SK-N-MC (cell line): ENCODE measurements at regions not wholly inside any gene's neighbourhood (a gene's known extent, or its start where the extent isn't known, plus 50 kb on each side); places are given as distances from the start of the nearest gene placed in this dataset.
A peak's percentile ranks its signal among the peaks of the same experiment; 100 is the strongest.
"Not testable (repeated sequence)": the region's sequence is repeated elsewhere in the genome, so short reads cannot be mapped to it uniquely, and the experiment has no call there.

ENCODE experiments used
- DNase-seq: peaks from one replicate; pipeline ENCODE4 v3.0.0-alpha.2; 2011; ENCODE audit warnings: low read depth, low spot score
- H3K27ac ChIP-seq: fragments of 200-600 bp; sonication (generic); 2 replicates; pipeline ENCODE4 v1.5.1; 2016; ENCODE audit warnings: mixed run types
- H3K36me3 ChIP-seq: fragments of 200-600 bp; sonication (generic); 2 replicates; pipeline ENCODE4 v1.6.1; 2017; ENCODE audit warnings: antibody characterized with exemption, low read length, mixed read lengths; ENCODE audit not compliant: insufficient read depth
- H3K4me3 ChIP-seq: fragments of 200-600 bp; sonication (generic); 2 replicates; pipeline ENCODE4 v1.5.1; 2016
- H3K9ac ChIP-seq: fragments of 200-600 bp; sonication (generic); 2 replicates; pipeline ENCODE4 v1.8.0; 2017; ENCODE audit warnings: mixed run types, mixed read lengths; ENCODE audit not compliant: insufficient read length
- H3K9me3 ChIP-seq: fragments of 200-600 bp; sonication (generic); 2 replicates; pipeline ENCODE4 v1.6.1; 2017; ENCODE audit warnings: low read depth, mild to moderate bottlenecking, antibody characterized with exemption, low read length, moderate library complexity, mixed read lengths
- EZH2 ChIP-seq: fragments of 200-600 bp; sonication (generic); IDR thresholded peaks from one replicate; pipeline ENCODE4 v1.6.1; 2017; ENCODE audit warnings: antibody characterized with exemption
- FOXP2 ChIP-seq: optimal IDR thresholded peaks from 2 replicates; pipeline ENCODE3; 2011; ENCODE audit warnings: mild to moderate bottlenecking, moderate library complexity; ENCODE audit not compliant: insufficient read depth; ENCODE audit errors: extremely low read length, control extremely low read depth
- POLR2AphosphoS5 ChIP-seq: IDR thresholded peaks from 2 replicates; pipeline ENCODE4 v1.6.1; 2012; ENCODE audit warnings: mild to moderate bottlenecking, low read depth, low read length, borderline replicate concordance

DNA sequence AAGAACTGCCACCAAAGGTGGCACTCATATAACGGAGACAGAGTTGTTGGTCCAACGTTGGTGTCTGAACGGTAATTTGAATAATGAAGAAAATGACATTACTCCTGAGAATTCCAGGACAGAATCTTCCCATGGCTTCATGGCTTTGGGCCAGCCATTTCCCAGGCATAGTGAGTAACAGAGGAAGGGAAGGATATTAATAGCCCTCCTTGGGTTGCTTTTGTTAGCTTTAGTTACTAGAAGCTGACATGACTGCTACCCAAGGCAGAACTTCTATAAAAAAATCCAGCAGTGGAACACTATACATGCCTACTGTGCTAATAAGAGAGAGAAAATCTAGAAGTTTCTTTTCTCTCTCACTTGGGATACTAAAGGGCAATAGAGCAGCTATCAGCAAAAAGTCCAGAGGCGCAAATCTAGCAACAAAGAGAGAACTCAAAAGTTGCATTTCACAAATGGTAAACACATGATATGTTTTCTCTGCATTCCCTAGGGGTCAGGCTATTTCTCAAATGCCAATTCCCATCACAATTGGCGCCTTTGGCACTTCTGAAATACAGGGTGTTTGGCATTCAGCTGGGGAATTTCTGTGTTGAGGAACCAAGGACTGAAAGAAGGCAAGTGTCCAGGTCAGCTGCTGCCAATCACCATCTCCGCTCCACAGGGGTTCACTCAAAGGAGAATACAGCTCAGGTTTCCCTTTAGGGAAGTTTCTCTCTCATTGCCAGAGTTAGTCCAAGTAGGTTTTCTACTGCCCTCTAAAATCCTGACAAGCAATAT, 160.8 kb upstream of the KYNU start:
- no peak overlapping the region for H3K9ac ChIP-seq
- no peaks in the 10 kb centered on the region for H3K9me3 ChIP-seq
- H3K27ac ChIP-seq, result no peak overlapping the region
- H3K4me3 ChIP-seq, result no peak overlapping the region
- H3K36me3 ChIP-seq, result no peaks in the 10 kb centered on the region
- no peak for DNase-seq
- no peak for TF ChIP-seq FOXP2
- TF ChIP-seq POLR2AphosphoS5, result no peak
- no peak for TF ChIP-seq EZH2

DNA sequence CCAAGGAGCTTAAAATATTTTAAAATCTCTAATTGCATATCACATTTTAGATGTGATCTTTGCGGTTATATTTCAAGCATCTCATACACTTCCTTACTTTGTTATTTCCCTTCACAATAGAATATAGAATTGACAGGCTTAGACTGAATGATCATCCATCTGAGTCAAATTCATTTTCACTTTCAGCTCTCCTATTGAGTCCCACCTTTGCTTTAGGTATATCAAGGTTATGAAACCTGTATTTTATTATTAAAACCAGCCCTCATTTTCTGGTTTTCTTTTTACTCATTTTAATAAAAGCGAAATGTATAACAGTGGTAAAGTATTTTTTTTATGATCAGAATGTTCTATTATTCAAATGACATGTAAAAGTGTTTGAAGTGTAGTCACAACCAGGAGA, 162.9 kb upstream of the KYNU start:
- no peak for TF ChIP-seq FOXP2
- TF ChIP-seq EZH2, result no peak
- no peak for TF ChIP-seq POLR2AphosphoS5
- Histone ChIP-seq H3K27ac (no peak overlapping the region), H3K4me3 (no peak overlapping the region), H3K9me3 (no peaks in the 10 kb centered on the region), H3K9ac (no peak overlapping the region), H3K36me3 (no peaks in the 10 kb centered on the region)
- no peak for DNase-seq

DNA sequence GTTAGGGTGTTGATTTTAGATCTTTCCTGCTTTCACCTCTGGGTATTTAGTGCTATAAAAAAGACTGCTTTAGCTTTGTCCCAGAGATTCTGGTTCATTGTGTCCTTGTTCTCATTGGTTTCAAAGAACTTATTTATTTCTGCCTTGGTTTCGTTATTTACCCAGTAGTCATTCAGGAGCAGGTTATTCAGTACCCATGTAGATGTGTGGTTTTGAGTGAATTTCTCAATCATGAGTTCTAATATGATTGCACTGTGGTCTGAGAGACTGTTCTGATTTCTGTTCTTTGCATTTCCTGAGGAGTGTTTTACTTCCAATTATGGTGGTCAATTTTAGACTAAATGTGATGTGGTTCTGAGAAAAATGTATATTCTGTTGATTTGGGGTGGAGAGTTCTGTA, 167.1 kb upstream of the KYNU start:
- no peak overlapping the region for H3K4me3 ChIP-seq
- no peaks in the 10 kb centered on the region for H3K36me3 ChIP-seq
- H3K9ac ChIP-seq, result no peak overlapping the region
- H3K27ac ChIP-seq, result no peak overlapping the region
- DNase-seq, result no peak
- TF ChIP-seq POLR2AphosphoS5, result no peak
- TF ChIP-seq EZH2, result no peak
- TF ChIP-seq FOXP2, result no peak
- H3K9me3 ChIP-seq, result no peaks in the 10 kb centered on the region

DNA sequence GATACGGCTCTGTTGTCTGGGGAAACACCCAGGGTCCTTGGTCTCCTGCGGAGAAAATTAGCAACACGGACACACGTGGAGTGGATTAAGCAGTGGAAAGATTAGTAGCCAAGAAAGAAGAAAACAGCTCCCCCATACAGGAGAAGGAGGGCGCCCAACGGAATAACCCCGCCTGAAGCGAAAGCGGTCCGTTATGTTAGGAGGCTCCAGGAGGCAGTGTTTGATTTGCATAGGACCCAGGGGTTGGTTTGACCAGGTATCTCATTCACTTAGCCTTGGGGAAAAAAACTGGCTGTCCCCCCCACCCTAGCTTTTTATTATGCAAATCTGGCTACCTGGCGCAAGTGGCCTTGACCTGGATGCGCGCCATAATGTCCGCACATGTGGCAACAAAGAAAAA, 170.1 kb upstream of the KYNU start:
- Histone ChIP-seq H3K9me3 (no peaks in the 10 kb centered on the region), H3K27ac (no peak overlapping the region), H3K4me3 (no peak overlapping the region), H3K9ac (no peak overlapping the region), H3K36me3 (no peaks in the 10 kb centered on the region)
- TF ChIP-seq FOXP2 (no peak), EZH2 (no peak), POLR2AphosphoS5 (no peak)
- no peak for DNase-seq

DNA sequence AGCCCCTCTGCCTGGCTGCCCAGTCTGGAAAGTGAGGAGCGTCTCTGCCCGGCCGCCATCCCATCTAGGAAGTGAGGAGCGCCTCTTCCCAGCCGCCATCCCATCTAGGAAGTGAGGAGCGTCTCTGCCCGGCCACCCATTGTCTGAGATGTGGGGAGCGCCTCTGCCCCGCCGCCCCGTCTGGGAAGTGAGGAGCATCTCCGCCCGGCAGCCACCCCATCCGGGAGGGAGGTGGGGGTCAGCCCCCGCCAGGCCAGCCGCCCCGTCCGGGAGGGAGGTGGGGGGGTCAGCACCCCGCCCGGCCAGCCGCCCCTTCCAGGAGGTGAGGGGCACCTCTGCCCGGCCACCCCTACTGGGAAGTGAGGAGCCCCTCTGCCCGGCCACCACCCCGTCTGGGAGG, 175.1 kb upstream of the KYNU start:
- H3K36me3 ChIP-seq, H3K4me3 ChIP-seq, DNase-seq, H3K9ac ChIP-seq, H3K27ac ChIP-seq, H3K9me3 ChIP-seq: not testable (repeated sequence)

DNA sequence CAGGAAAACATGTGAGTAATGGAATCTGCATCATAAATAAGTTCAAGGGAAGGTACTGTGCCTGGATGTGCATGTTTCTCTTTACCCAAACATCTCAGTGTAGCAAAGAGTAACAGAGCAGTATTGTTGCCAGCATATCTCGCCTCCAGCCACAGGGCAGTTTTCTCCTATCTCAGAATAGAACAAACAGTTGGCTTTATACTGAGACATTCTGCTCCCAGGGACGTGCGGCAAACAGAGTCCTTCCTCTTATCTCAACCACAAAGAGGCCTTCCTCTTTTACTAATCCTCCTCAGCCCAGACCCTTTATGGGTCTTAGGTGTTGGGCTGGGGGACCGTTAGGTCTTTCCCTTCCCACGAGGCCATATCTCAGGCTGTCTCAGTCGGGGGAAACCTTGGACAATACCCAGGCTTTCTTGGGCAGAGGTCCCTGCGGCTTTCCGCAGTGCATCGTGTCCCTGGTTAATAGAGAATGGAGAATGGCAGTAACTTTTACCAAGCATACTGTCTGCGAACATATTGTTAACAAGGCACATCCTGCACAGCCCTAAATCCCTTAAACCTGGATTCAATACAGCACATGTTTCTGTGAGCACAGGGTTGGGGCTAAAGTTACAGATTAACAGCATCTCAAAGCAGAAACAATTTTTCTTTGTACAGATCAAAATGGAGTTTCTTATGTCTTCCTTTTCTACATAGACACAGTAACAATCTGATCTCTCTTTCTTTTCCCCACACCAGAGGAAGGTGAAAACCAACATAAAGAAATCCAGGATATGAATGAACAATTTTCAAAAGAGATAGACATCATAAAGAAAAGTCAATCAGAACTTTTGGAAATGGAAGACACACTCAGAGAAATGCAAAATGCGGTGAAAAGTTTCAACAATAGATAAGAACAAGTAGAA, 181.9 kb upstream of the KYNU start:
- not testable (repeated sequence) for H3K9ac ChIP-seq, H3K27ac ChIP-seq, DNase-seq

DNA sequence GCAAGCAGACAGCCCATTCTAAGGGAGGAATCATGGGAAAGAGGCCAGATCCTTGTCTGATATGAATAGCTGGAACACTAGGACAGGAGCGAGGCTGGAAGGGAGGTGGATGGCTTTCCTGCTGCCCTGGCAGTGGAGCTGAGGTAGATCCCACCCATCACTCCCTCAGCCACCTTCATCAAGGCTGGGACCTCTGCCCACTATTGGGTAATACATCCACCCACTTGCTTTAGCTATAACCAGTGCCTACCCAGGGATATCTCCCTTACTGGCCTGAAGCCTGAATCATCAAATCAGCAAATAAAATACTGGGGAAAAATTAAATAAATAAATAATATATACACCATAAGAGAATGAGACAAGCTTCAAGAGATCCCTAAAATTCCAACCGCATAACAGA, 183.2 kb upstream of the KYNU start:
- no peaks in the 10 kb centered on the region for H3K36me3 ChIP-seq
- no peak overlapping the region for H3K9ac ChIP-seq
- H3K9me3 ChIP-seq, result no peaks in the 10 kb centered on the region
- H3K27ac ChIP-seq, result no peak overlapping the region
- TF ChIP-seq POLR2AphosphoS5, result no peak
- no peak for TF ChIP-seq EZH2
- no peak for TF ChIP-seq FOXP2
- DNase-seq, result no peak
- no peak overlapping the region for H3K4me3 ChIP-seq

More for the DNA sequence above, 181.9 kb upstream of the KYNU start:
- not testable (repeated sequence) for H3K36me3 ChIP-seq, H3K9me3 ChIP-seq, H3K4me3 ChIP-seq

DNA sequence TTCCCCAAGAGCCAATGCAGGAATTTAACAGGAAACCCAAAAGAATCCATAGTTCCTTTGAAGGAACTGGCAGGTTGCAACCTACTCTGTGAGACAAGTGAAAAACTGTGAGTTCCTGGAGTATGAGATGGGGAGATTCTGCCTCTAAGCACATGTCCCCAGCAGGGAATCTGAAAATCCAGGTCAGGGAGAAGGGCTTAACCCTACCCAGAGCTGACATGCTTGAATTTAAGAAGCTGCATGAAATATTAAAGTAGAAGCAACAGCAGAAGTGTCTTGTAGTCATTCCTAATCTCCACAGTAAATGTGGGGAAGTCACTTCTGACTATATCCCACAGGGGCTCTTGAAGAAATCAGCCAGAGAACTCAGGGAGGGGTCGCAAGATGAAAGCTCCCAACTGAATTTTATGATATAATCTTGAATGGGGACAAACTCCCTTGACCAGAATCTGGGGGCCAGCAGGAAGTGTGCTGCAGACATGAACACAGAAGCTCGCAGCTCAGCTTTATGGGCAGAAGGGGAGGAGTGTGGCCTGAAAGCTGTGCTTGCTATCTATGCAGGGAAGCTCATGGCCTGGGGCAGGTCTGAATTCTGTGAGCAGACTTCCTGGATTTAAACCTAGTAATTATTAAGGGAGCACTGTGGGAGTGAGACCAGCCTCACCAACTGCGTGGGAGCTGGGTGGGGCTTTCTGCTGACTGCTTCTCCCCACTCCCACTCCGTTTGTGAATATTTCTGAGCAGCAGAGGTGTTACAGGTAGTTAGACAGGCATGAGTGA, 184.1 kb upstream of the KYNU start:
- Histone ChIP-seq H3K4me3 (peak overlapping the region; percentile 69), H3K9ac (peak overlapping the region; percentile 58), H3K27ac (peak overlapping the region; percentile 94), H3K36me3 (no peaks in the 10 kb centered on the region), H3K9me3 (no peaks in the 10 kb centered on the region)
- peak; percentile 47 for TF ChIP-seq POLR2AphosphoS5
- TF ChIP-seq FOXP2, result no peak
- TF ChIP-seq EZH2, result no peak
- DNase-seq, result peak; percentile 75
